K562 (cell line): ENCODE measurements at regions not wholly inside any gene's neighbourhood (a gene's known extent, or its start where the extent isn't known, plus 50 kb on each side); places are given as distances from the start of the nearest gene placed in this dataset.

ENCODE experiments used
- ATAC-seq: fragments of 200-7000 bp; cut with Tn5 transposase; 3 replicates; pipeline ENCODE4 v1.9.1; 2020; ENCODE audit warnings: moderate library complexity
- BruUV-seq: library from RNA; stranded (reverse); fragments of 400-500 nt; replicated peaks from 2 replicates; lab custom pipeline; 2021; lab: Mats Ljungman, UMichigan
- CTCF ChIA-PET: fragments of 300-600 bp; formaldehyde crosslinking; extraction: SDS; loops from one replicate; lab custom pipeline; 2021; ENCODE audit warnings: low intra/inter-chr PET ratio; lab: Yijun Ruan, JAX
- POLR2A ChIA-PET: fragments of 300-600, 350-650 bp; sonication (Branson Sonifier 250); formaldehyde crosslinking; extraction: SDS; loops from one replicate; lab custom pipeline; 2021; ENCODE audit warnings: antibody characterized with exemption, inconsistent platforms; lab: Yijun Ruan, JAX
- DNase-seq, 4 experiments: peaks; one replicate each; pipeline versions ENCODE4 v3.0.0 to v3.0.0-alpha.2; 2011 to 2018; ENCODE audit warnings: low spot score in 3 of 4, mixed read lengths in 3 of 4; ENCODE audit errors: extremely low read depth in 1 of 4
- FAIRE-seq: peaks from 2 replicates; lab custom pipeline; 2011; peaks lifted over from hg19 to GRCh38; lab: Jason Lieb, UNC
- H2AFZ ChIP-seq: 2 replicates; pipeline ENCODE4 v1.6.0; 2011; ENCODE audit warnings: low read depth, low read length, control low read depth, inconsistent platforms
- H3K27ac ChIP-seq: fragments of 200-600 bp; 3 replicates; pipeline ENCODE4 v1.8.0; 2011; ENCODE audit warnings: low read depth, mild to moderate bottlenecking, control low read depth, inconsistent platforms, low read length, moderate library complexity, mixed read lengths; ENCODE audit errors: extremely low read depth
- H3K27me3 ChIP-seq, 2 experiments: fragments of 300-600 bp in 1 of 2; 2 replicates in 1 of 2; 3 replicates in 1 of 2; pipeline versions ENCODE4 v1.6.0 to v1.8.0; 2011; ENCODE audit warnings: inconsistent platforms in 2 of 2, low read length in 2 of 2, mild to moderate bottlenecking in 1 of 2, mixed read lengths in 1 of 2, moderate library complexity in 1 of 2; ENCODE audit not compliant: control insufficient read depth in 2 of 2, insufficient read depth in 2 of 2
- H3K36me3 ChIP-seq: fragments of 300-600 bp; 3 replicates; pipeline ENCODE4 v1.8.0; 2011; ENCODE audit warnings: mild to moderate bottlenecking, low read length, inconsistent platforms; ENCODE audit not compliant: control insufficient read depth, insufficient read depth
- H3K4me1 ChIP-seq, 2 experiments: fragments of 200-600 bp in 1 of 2; replicated peaks in 1 of 2; 2 replicates in 1 of 2; 3 replicates in 1 of 2; pipeline versions ENCODE4 v1.5.1 to v1.8.0; 2011; ENCODE audit warnings: inconsistent platforms in 2 of 2, low read length in 2 of 2, mild to moderate bottlenecking in 1 of 2, mixed read lengths in 1 of 2, moderate library complexity in 1 of 2; ENCODE audit not compliant: control insufficient read depth in 2 of 2, insufficient read depth in 2 of 2
- H3K4me2 ChIP-seq: 2 replicates; pipeline ENCODE4 v1.6.1; 2011; ENCODE audit warnings: low read length, control low read depth, inconsistent platforms, mixed read lengths; ENCODE audit not compliant: insufficient read depth
- H3K4me3 ChIP-seq: fragments of 200-600 bp; sonication (generic), shearing (Covaris generic); 2 replicates; pipeline ENCODE4 v1.5.1; 2016; ENCODE audit warnings: control low read depth, inconsistent platforms
- H3K79me2 ChIP-seq: fragments of 200-600 bp; 3 replicates; pipeline ENCODE4 v1.8.0; 2011; ENCODE audit warnings: low read length, inconsistent platforms; ENCODE audit not compliant: control insufficient read depth, insufficient read depth
- H3K9ac ChIP-seq, 2 experiments: 2 replicates each; pipeline versions ENCODE4 v1.6.0 to v1.6.1; 2011; ENCODE audit warnings: low read depth in 2 of 2, low read length in 2 of 2, control low read depth in 1 of 2, inconsistent platforms in 1 of 2, mild to moderate bottlenecking in 1 of 2, mixed read lengths in 1 of 2; ENCODE audit not compliant: insufficient read depth in 1 of 2
- H3K9me1 ChIP-seq: one replicate; pipeline ENCODE4 v1.6.0; 2011; ENCODE audit warnings: inconsistent platforms, mild to moderate bottlenecking, low read length, moderate library complexity; ENCODE audit not compliant: control insufficient read depth, insufficient read depth
- H3K9me3 ChIP-seq: replicated peaks from 2 replicates; pipeline ENCODE4 v1.5.1; 2011; ENCODE audit warnings: low read depth, low read length, inconsistent platforms; ENCODE audit not compliant: control insufficient read depth, insufficient read depth
- H4K20me1 ChIP-seq: replicated peaks from 2 replicates; pipeline ENCODE4 v1.6.1; 2011; ENCODE audit warnings: low read length, inconsistent platforms, mixed read lengths; ENCODE audit not compliant: control insufficient read depth, insufficient read depth
- FOXA1 ChIP-seq: fragments of 450-650 bp; IDR thresholded peaks from 2 replicates; pipeline ENCODE4 v1.6.1; 2016; ENCODE audit warnings: mild to moderate bottlenecking, borderline replicate concordance
- GTF2F1 ChIP-seq: IDR thresholded peaks from 2 replicates; pipeline ENCODE4 v1.6.1; 2011; ENCODE audit warnings: low read depth, low read length, improper control_type of control experiment
- LCOR ChIP-seq: sonication (generic); formaldehyde crosslinking; IDR thresholded peaks from 2 replicates; pipeline ENCODE4 v1.8.0; 2022; ENCODE audit warnings: mild to moderate bottlenecking, missing genetic modification reagents
- ZEB2 ChIP-seq: fragments of 450-650 bp; IDR thresholded peaks from 2 replicates; pipeline ENCODE4 v1.6.1; 2016
- ZNF696 ChIP-seq: fragments of 250-450 bp; sonication (Bioruptor Pico); conservative IDR thresholded peaks from 2 replicates; pipeline ENCODE4 v1.4.0; 2020; ENCODE audit warnings: mild to moderate bottlenecking, moderate library complexity
- WGBS: fragments of 100-300 bp; shearing (Covaris generic); methylation state at CpG from one replicate; pipeline ENCODE4 v1.1.6; 2016; ENCODE audit warnings: low coverage, mixed read lengths; ENCODE audit not compliant: insufficient coverage; ENCODE audit errors: missing lambda C conversion rate; 5-methylcytosine and 5-hydroxymethylcytosine counted together
- in situ Hi-C: fragments of 300-500 bp; cut with MboI; formaldehyde crosslinking; loops from 4 replicates; pipeline ENCODE4 v1.15.0; 2018; ENCODE audit warnings: inconsistent platforms, mixed read lengths
- intact Hi-C: fragments of 100-400 bp; cut with micrococcal nuclease; formaldehyde crosslinking; loops from 2 replicates; pipeline ENCODE4 v1.14.2; 2022
- TF ChIP-seq, protein P1 (sequence below): fragments of 450-650 bp; IDR thresholded peaks from 2 replicates; pipeline ENCODE4 v1.6.1; 2016; ENCODE audit warnings: mild to moderate bottlenecking, moderate library complexity

DNA sequence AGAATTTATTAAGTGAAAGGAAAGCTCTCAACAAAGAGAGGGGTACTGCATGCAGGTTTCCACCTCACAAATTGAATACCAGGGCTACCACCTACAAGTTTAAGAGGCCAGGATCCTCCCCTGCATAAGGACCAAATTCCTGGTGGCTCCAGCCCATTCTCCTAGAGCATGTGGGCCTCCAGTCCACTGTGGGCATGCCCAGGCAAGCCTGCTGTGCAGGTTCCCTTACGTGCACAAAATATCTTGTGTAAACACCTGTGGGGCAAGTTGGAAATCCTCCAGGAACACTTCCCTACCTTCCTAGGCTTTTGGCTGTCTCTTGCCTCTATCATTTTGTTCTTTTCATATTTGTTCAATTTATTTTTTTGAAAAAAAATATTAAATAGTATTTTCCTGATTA lies 724.3 kb downstream of the ARAP2 start:
- H3K4me3 ChIP-seq, result no peak overlapping the region
- no peak for DNase-seq
- no TSS peak for BruUV-seq
- H3K9ac ChIP-seq, result no peak overlapping the region
- no peak overlapping the region for H2AFZ ChIP-seq
- H3K9me1 ChIP-seq, result no peaks in the 10 kb centered on the region
- intact Hi-C loops, result no loop called here
- H3K27ac ChIP-seq, result no peak overlapping the region
- FAIRE-seq, result no peak
- ATAC-seq, result no peak
- 0% methylated on average over 1 of the region's 1 CpG for WGBS
- POLR2A ChIA-PET, result no interaction called here
- H3K79me2 ChIP-seq, result no peaks in the 10 kb centered on the region
- in situ Hi-C loops, result no loop called here
- H3K27me3 ChIP-seq, result no peaks in the 10 kb centered on the region
- no peak for TF ChIP-seq ZNF696 (CRISPR knock-in tag)
- no peak for TF ChIP-seq GTF2F1
- no peak for TF ChIP-seq ZEB2
- TF ChIP-seq, all 486 proteins: peak for 0
- no peaks in the 10 kb centered on the region for H4K20me1 ChIP-seq
- H3K4me1 ChIP-seq, result no peaks in the 10 kb centered on the region
- H3K9me3 ChIP-seq, result no peaks in the 10 kb centered on the region
- CTCF ChIA-PET, result no interaction called here
- H3K36me3 ChIP-seq, result no peaks in the 10 kb centered on the region
- H3K4me2 ChIP-seq, result no peak overlapping the region

DNA sequence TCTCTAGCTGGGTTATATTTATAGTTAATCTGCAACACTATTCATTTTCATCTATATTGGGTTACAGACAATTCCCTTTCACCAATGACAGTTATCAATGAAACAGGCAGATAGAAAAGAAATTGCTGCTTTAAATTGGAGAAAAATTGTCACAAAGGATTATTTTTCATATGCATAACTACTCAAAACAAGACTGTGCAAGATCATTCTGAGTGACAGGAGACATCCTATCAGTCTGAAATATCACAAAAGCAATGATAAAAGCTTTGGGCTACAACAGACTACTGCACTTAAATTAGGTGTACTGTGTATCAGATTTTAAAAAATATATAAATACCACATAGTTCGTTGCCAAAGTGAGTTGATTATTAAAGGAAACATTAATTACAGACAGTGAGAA lies 722.6 kb downstream of the ARAP2 start:
- TF ChIP-seq FOXA1 (no peak), LCOR (CRISPR knock-in tag) (no peak)
- TF ChIP-seq, protein P1, sequence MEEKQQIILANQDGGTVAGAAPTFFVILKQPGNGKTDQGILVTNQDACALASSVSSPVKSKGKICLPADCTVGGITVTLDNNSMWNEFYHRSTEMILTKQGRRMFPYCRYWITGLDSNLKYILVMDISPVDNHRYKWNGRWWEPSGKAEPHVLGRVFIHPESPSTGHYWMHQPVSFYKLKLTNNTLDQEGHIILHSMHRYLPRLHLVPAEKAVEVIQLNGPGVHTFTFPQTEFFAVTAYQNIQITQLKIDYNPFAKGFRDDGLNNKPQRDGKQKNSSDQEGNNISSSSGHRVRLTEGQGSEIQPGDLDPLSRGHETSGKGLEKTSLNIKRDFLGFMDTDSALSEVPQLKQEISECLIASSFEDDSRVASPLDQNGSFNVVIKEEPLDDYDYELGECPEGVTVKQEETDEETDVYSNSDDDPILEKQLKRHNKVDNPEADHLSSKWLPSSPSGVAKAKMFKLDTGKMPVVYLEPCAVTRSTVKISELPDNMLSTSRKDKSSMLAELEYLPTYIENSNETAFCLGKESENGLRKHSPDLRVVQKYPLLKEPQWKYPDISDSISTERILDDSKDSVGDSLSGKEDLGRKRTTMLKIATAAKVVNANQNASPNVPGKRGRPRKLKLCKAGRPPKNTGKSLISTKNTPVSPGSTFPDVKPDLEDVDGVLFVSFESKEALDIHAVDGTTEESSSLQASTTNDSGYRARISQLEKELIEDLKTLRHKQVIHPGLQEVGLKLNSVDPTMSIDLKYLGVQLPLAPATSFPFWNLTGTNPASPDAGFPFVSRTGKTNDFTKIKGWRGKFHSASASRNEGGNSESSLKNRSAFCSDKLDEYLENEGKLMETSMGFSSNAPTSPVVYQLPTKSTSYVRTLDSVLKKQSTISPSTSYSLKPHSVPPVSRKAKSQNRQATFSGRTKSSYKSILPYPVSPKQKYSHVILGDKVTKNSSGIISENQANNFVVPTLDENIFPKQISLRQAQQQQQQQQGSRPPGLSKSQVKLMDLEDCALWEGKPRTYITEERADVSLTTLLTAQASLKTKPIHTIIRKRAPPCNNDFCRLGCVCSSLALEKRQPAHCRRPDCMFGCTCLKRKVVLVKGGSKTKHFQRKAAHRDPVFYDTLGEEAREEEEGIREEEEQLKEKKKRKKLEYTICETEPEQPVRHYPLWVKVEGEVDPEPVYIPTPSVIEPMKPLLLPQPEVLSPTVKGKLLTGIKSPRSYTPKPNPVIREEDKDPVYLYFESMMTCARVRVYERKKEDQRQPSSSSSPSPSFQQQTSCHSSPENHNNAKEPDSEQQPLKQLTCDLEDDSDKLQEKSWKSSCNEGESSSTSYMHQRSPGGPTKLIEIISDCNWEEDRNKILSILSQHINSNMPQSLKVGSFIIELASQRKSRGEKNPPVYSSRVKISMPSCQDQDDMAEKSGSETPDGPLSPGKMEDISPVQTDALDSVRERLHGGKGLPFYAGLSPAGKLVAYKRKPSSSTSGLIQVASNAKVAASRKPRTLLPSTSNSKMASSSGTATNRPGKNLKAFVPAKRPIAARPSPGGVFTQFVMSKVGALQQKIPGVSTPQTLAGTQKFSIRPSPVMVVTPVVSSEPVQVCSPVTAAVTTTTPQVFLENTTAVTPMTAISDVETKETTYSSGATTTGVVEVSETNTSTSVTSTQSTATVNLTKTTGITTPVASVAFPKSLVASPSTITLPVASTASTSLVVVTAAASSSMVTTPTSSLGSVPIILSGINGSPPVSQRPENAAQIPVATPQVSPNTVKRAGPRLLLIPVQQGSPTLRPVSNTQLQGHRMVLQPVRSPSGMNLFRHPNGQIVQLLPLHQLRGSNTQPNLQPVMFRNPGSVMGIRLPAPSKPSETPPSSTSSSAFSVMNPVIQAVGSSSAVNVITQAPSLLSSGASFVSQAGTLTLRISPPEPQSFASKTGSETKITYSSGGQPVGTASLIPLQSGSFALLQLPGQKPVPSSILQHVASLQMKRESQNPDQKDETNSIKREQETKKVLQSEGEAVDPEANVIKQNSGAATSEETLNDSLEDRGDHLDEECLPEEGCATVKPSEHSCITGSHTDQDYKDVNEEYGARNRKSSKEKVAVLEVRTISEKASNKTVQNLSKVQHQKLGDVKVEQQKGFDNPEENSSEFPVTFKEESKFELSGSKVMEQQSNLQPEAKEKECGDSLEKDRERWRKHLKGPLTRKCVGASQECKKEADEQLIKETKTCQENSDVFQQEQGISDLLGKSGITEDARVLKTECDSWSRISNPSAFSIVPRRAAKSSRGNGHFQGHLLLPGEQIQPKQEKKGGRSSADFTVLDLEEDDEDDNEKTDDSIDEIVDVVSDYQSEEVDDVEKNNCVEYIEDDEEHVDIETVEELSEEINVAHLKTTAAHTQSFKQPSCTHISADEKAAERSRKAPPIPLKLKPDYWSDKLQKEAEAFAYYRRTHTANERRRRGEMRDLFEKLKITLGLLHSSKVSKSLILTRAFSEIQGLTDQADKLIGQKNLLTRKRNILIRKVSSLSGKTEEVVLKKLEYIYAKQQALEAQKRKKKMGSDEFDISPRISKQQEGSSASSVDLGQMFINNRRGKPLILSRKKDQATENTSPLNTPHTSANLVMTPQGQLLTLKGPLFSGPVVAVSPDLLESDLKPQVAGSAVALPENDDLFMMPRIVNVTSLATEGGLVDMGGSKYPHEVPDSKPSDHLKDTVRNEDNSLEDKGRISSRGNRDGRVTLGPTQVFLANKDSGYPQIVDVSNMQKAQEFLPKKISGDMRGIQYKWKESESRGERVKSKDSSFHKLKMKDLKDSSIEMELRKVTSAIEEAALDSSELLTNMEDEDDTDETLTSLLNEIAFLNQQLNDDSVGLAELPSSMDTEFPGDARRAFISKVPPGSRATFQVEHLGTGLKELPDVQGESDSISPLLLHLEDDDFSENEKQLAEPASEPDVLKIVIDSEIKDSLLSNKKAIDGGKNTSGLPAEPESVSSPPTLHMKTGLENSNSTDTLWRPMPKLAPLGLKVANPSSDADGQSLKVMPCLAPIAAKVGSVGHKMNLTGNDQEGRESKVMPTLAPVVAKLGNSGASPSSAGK, result no peak
- 7% methylated on average over 1 of the region's 1 CpG for WGBS
- Histone ChIP-seq H3K9me3 (no peaks in the 10 kb centered on the region), H4K20me1 (no peaks in the 10 kb centered on the region), H3K4me1 (no peaks in the 10 kb centered on the region), H3K4me2 (no peak overlapping the region), H3K9ac (no peak overlapping the region), H3K9me1 (no peaks in the 10 kb centered on the region), H3K4me3 (no peak overlapping the region), H3K27me3 (no peaks in the 10 kb centered on the region), H3K36me3 (no peaks in the 10 kb centered on the region), H3K27ac (no peak overlapping the region), H2AFZ (no peak overlapping the region), H3K79me2 (no peaks in the 10 kb centered on the region)
- FAIRE-seq (no peak), ATAC-seq (no peak), DNase-seq (no peak)
- intact Hi-C loops (no loop called here), in situ Hi-C loops (no loop called here)
- no TSS peak for BruUV-seq
- ChIA-PET CTCF (no interaction called here), POLR2A (no interaction called here)
